NCI-H1092 (cell line): ENCODE measurements at regions not wholly inside any gene's neighbourhood (a gene's known extent, or its start where the extent isn't known, plus 50 kb on each side); places are given as distances from the start of the nearest gene placed in this dataset.

Experiments used
- DNase-seq: peaks from one replicate; lab custom pipeline; 2025; lab: John Stamatoyannopoulos, UW

GRCh38 chr20:12276011-12276673 is 358.4 kb downstream of the BTBD3 start:
- no peak for DNase-seq

- no peak for DNase-seq
These were observed 369.9 kb downstream of the BTBD3 start for GRCh38 chr20:12287575-12287974.

- DNase-seq, result no peak
These were observed 371.8 kb downstream of the BTBD3 start for GRCh38 chr20:12289465-12289864.

- no peak for DNase-seq
These were observed 373.7 kb downstream of the BTBD3 start for GRCh38 chr20:12291386-12291785.

GRCh38 chr20:12293900-12294299 is 376.2 kb downstream of the BTBD3 start:
- DNase-seq, result no peak

- DNase-seq, result no peak
These were observed 377.0 kb downstream of the BTBD3 start for GRCh38 chr20:12294678-12295077.

- no peak for DNase-seq
These were observed 387.7 kb downstream of the BTBD3 start for GRCh38 chr20:12305188-12305950.

- no peak for DNase-seq
These were observed 388.4 kb downstream of the BTBD3 start for GRCh38 chr20:12306107-12306506.

- no peak for DNase-seq
These were observed 393.6 kb downstream of the BTBD3 start for GRCh38 chr20:12311094-12311865.

- DNase-seq, result no peak
These were observed 398.0 kb downstream of the BTBD3 start for GRCh38 chr20:12315652-12316051.

- no peak for DNase-seq
These were observed 399.1 kb downstream of the BTBD3 start for GRCh38 chr20:12316794-12317193.

GRCh38 chr20:12317433-12317832 is 399.7 kb downstream of the BTBD3 start:
- no peak for DNase-seq

- DNase-seq, result no peak
These were observed 400.4 kb downstream of the BTBD3 start for GRCh38 chr20:12318043-12318442.

- no peak for DNase-seq
These were observed 404.0 kb downstream of the BTBD3 start for GRCh38 chr20:12321736-12322135.

- DNase-seq, result no peak
These were observed 409.5 kb downstream of the BTBD3 start for GRCh38 chr20:12327205-12327604.

- DNase-seq, result peak; percentile 25
These were observed 413.5 kb downstream of the BTBD3 start for GRCh38 chr20:12331236-12331635.

- DNase-seq, result no peak
These were observed 419.9 kb downstream of the BTBD3 start for GRCh38 chr20:12337601-12338000.

GRCh38 chr20:12345978-12346377 is 428.3 kb downstream of the BTBD3 start:
- no peak for DNase-seq

- DNase-seq, result no peak
These were observed 436.1 kb downstream of the BTBD3 start for GRCh38 chr20:12353842-12354241.

GRCh38 chr20:12354725-12355124 is 437.0 kb downstream of the BTBD3 start:
- DNase-seq, result no peak

GRCh38 chr20:12355185-12355584 is 437.5 kb downstream of the BTBD3 start:
- DNase-seq, result no peak

- DNase-seq, result peak; percentile 3
These were observed 440.4 kb downstream of the BTBD3 start for GRCh38 chr20:12358006-12358654.
